Loucy (cell line): ENCODE measurements at regions not wholly inside any gene's neighbourhood (a gene's known extent, or its start where the extent isn't known, plus 50 kb on each side); places are given as distances from the start of the nearest gene placed in this dataset.

ENCODE experiments used
- H2AFZ ChIP-seq: fragments of 200-600 bp; sonication (generic); 2 replicates; pipeline ENCODE4 v1.6.0; 2016; ENCODE audit warnings: antibody characterized with exemption, mild to moderate bottlenecking, low read length, moderate library complexity
- H3F3A ChIP-seq: fragments of 200-600 bp; 2 replicates; pipeline ENCODE4 v1.6.0; 2016; ENCODE audit warnings: antibody characterized with exemption, low read depth, mild to moderate bottlenecking
- H3K27me3 ChIP-seq: fragments of 200-600 bp; sonication (generic); 2 replicates; pipeline ENCODE4 v1.6.1; 2014; ENCODE audit warnings: low read length, mild to moderate bottlenecking; ENCODE audit not compliant: insufficient read depth, poor library complexity, severe bottlenecking
- H3K36me3 ChIP-seq: fragments of 200-600 bp; sonication (generic); 2 replicates; pipeline ENCODE4 v1.6.1; 2016; ENCODE audit warnings: low read length; ENCODE audit not compliant: insufficient read depth
- H3K4me1 ChIP-seq: fragments of 200-600 bp; sonication (generic); 2 replicates; pipeline ENCODE4 v1.5.1; 2014; ENCODE audit warnings: low read length, mild to moderate bottlenecking; ENCODE audit not compliant: insufficient read depth, poor library complexity, severe bottlenecking
- H3K4me2 ChIP-seq: fragments of 200-600 bp; sonication (generic); 2 replicates; pipeline ENCODE4 v1.6.0; 2014; ENCODE audit warnings: antibody characterized with exemption, low read length, low read depth, mild to moderate bottlenecking; ENCODE audit not compliant: poor library complexity, severe bottlenecking
- H3K4me3 ChIP-seq: fragments of 200-600 bp; sonication (generic); 2 replicates; pipeline ENCODE4 v1.5.1; 2014; ENCODE audit warnings: low read length, mild to moderate bottlenecking, mixed read lengths; ENCODE audit not compliant: poor library complexity, severe bottlenecking
- H3K79me2 ChIP-seq: fragments of 200-600 bp; sonication (generic); 2 replicates; pipeline ENCODE4 v1.6.1; 2014; ENCODE audit warnings: low read length; ENCODE audit not compliant: insufficient read depth
- H3K9ac ChIP-seq: fragments of 200-600 bp; sonication (generic); 2 replicates; pipeline ENCODE4 v1.6.0; 2014; ENCODE audit warnings: mild to moderate bottlenecking, low read depth, low read length, moderate library complexity; ENCODE audit not compliant: poor library complexity, severe bottlenecking
- H3K9me2 ChIP-seq: fragments of 200-600 bp; sonication (generic); replicated peaks from 2 replicates; pipeline ENCODE4 v1.6.1; 2016; ENCODE audit warnings: low read depth, low read length, mixed read lengths
- H3K9me3 ChIP-seq: fragments of 200-600 bp; sonication (generic); 2 replicates; pipeline ENCODE4 v1.6.1; 2014; ENCODE audit warnings: mild to moderate bottlenecking, antibody characterized with exemption, low read length, low read depth; ENCODE audit not compliant: insufficient read depth
- H4K20me1 ChIP-seq: fragments of 200-600 bp; sonication (generic); 2 replicates; pipeline ENCODE4 v1.6.0; 2014; ENCODE audit warnings: antibody characterized with exemption, low read length, mild to moderate bottlenecking; ENCODE audit not compliant: insufficient read depth, poor library complexity, severe bottlenecking
- CTCF ChIP-seq: fragments of 200-600 bp; sonication (generic); conservative IDR thresholded peaks from 2 replicates; pipeline ENCODE4 v1.5.1; 2014; ENCODE audit warnings: mild to moderate bottlenecking, antibody characterized with exemption, low read length
- EZH2phosphoT487 ChIP-seq: fragments of 200-600 bp; IDR thresholded peaks from 2 replicates; pipeline ENCODE4 v1.6.1; 2018; ENCODE audit warnings: antibody characterized with exemption, mild to moderate bottlenecking, moderate library complexity, borderline replicate concordance

- no peaks in the 10 kb centered on the region for H3K27me3 ChIP-seq
- H3K9ac ChIP-seq, result no peak overlapping the region
Measured at GRCh38 chr20:12069181-12069580, 151.5 kb downstream of the BTBD3 start.

GRCh38 chr20:12072221-12072953 is 154.7 kb downstream of the BTBD3 start:
- Histone ChIP-seq H2AFZ (no peak overlapping the region), H3K9me2 (no peaks in the 10 kb centered on the region), H3K4me2 (no peak overlapping the region)

More at GRCh38 chr20:12069181-12069580, 151.5 kb downstream of the BTBD3 start:
- no peaks in the 10 kb centered on the region for H3K36me3 ChIP-seq
- no peaks in the 10 kb centered on the region for H4K20me1 ChIP-seq
- no peak overlapping the region for H2AFZ ChIP-seq
- peaks cover 5% of the 10 kb centered on the region for H3K4me1 ChIP-seq
- no peaks in the 10 kb centered on the region for H3K9me2 ChIP-seq
- H3K4me3 ChIP-seq, result no peak overlapping the region
- no peak overlapping the region for H3K4me2 ChIP-seq
- H3F3A ChIP-seq, result no peaks in the 10 kb centered on the region
- no peaks in the 10 kb centered on the region for H3K79me2 ChIP-seq
- peaks cover 12% of the 10 kb centered on the region; the same call in 1 of the 2 replicates for H3K9me3 ChIP-seq
- TF ChIP-seq CTCF (no peak), EZH2phosphoT487 (no peak)

GRCh38 chr20:12072954-12073264 is 155.2 kb downstream of the BTBD3 start:
- no peak overlapping the region for H3K4me3 ChIP-seq
- H2AFZ ChIP-seq, result no peak overlapping the region
- no peaks in the 10 kb centered on the region for H4K20me1 ChIP-seq
- no peaks in the 10 kb centered on the region for H3K79me2 ChIP-seq
- H3K9me3 ChIP-seq, result no peaks in the 10 kb centered on the region
- no peaks in the 10 kb centered on the region for H3K9me2 ChIP-seq
- H3K4me2 ChIP-seq, result no peak overlapping the region
- TF ChIP-seq CTCF (no peak), EZH2phosphoT487 (no peak)
- no peaks in the 10 kb centered on the region for H3K36me3 ChIP-seq
- H3K9ac ChIP-seq, result no peak overlapping the region
- H3F3A ChIP-seq, result no peaks in the 10 kb centered on the region
- peaks cover 2% of the 10 kb centered on the region for H3K4me1 ChIP-seq
- no peaks in the 10 kb centered on the region for H3K27me3 ChIP-seq

More at GRCh38 chr20:12072221-12072953, 154.7 kb downstream of the BTBD3 start:
- H3K27me3 ChIP-seq, result no peaks in the 10 kb centered on the region
- H3K4me1 ChIP-seq, result peaks cover 5% of the 10 kb centered on the region
- H3K4me3 ChIP-seq, result no peak overlapping the region
- no peaks in the 10 kb centered on the region for H3K36me3 ChIP-seq
- no peaks in the 10 kb centered on the region for H3F3A ChIP-seq
- H3K9ac ChIP-seq, result no peak overlapping the region
- no peaks in the 10 kb centered on the region for H3K79me2 ChIP-seq
- TF ChIP-seq CTCF (no peak), EZH2phosphoT487 (no peak)
- no peaks in the 10 kb centered on the region for H4K20me1 ChIP-seq
- no peaks in the 10 kb centered on the region for H3K9me3 ChIP-seq
